NCI-H146 treated with DMSO at 0.1 percent for 48 hours (cell line): ENCODE measurements at regions not wholly inside any gene's neighbourhood (a gene's known extent, or its start where the extent isn't known, plus 50 kb on each side); places are given as distances from the start of the nearest gene placed in this dataset.
A peak's percentile ranks its signal among the peaks of the same experiment; 100 is the strongest.
"Not testable (repeated sequence)": the region's sequence is repeated elsewhere in the genome, so short reads cannot be mapped to it uniquely, and the experiment has no call there.

Experiments
- DNase-seq: peaks from one replicate; lab custom pipeline; 2025; ENCODE audit not compliant: unreplicated experiment; lab: John Stamatoyannopoulos, UW

GRCh38 chr17:65312718-65313377 lies 175.7 kb downstream of the RGS9 start:
- DNase-seq = no peak

- no peak for DNase-seq
Observed at GRCh38 chr17:65311261-65311660, 174.1 kb downstream of the RGS9 start.

- DNase-seq = no peak
Observed at GRCh38 chr17:65307961-65308316, 170.8 kb downstream of the RGS9 start.

GRCh38 chr17:65307081-65307960 lies 170.2 kb downstream of the RGS9 start:
- no peak for DNase-seq

GRCh38 chr17:65305778-65306177 lies 168.6 kb downstream of the RGS9 start:
- no peak for DNase-seq

GRCh38 chr17:65305116-65305515 lies 167.9 kb downstream of the RGS9 start:
- DNase-seq = no peak

- DNase-seq = not testable (repeated sequence)
Observed at GRCh38 chr17:65301882-65302281, 164.7 kb downstream of the RGS9 start.

- no peak for DNase-seq
Observed at GRCh38 chr17:65301184-65301583, 164.0 kb downstream of the RGS9 start.

- DNase-seq = no peak
Observed at GRCh38 chr17:65297916-65298315, 160.7 kb downstream of the RGS9 start.

- DNase-seq = no peak
Observed at GRCh38 chr17:65297384-65297783, 160.2 kb downstream of the RGS9 start.

- peak; percentile 56 for DNase-seq
Observed at GRCh38 chr17:65294181-65294719, 157.1 kb downstream of the RGS9 start.

- no peak for DNase-seq
Observed at GRCh38 chr17:65293584-65294180, 156.5 kb downstream of the RGS9 start.

- no peak for DNase-seq
Observed at GRCh38 chr17:65292430-65292829, 155.3 kb downstream of the RGS9 start.

GRCh38 chr17:65291301-65291700 lies 154.1 kb downstream of the RGS9 start:
- DNase-seq = not testable (repeated sequence)

- no peak for DNase-seq
Observed at GRCh38 chr17:65290616-65291015, 153.4 kb downstream of the RGS9 start.

GRCh38 chr17:65290056-65290455 lies 152.9 kb downstream of the RGS9 start:
- DNase-seq = no peak

- DNase-seq = no peak
Observed at GRCh38 chr17:65287040-65287439, 149.9 kb downstream of the RGS9 start.

- no peak for DNase-seq
Observed at GRCh38 chr17:65283704-65284103, 146.5 kb downstream of the RGS9 start.

- no peak for DNase-seq
Observed at GRCh38 chr17:65279456-65279855, 142.3 kb downstream of the RGS9 start.

- no peak for DNase-seq
Observed at GRCh38 chr17:65278820-65279184, 141.6 kb downstream of the RGS9 start.

GRCh38 chr17:65278050-65278819 lies 141.1 kb downstream of the RGS9 start:
- DNase-seq = peak; percentile 12
